NCI-H2107 (cell line): ENCODE measurements at regions not wholly inside any gene's neighbourhood (a gene's known extent, or its start where the extent isn't known, plus 50 kb on each side); places are given as distances from the start of the nearest gene placed in this dataset.
"Not testable (repeated sequence)": the region's sequence is repeated elsewhere in the genome, so short reads cannot be mapped to it uniquely, and the experiment has no call there.

ENCODE experiments used
- DNase-seq: peaks from one replicate; lab custom pipeline; 2025; lab: John Stamatoyannopoulos, UW

GRCh38 chr6:82584194-82584695 lies 220.6 kb downstream of the TPBG start:
- no peak for DNase-seq

- DNase-seq, result no peak
Observed at GRCh38 chr6:82584856-82585255, 221.2 kb downstream of the TPBG start.

GRCh38 chr6:82588020-82588419 lies 224.4 kb downstream of the TPBG start:
- no peak for DNase-seq

- no peak for DNase-seq
Observed at GRCh38 chr6:82588859-82589412, 225.3 kb downstream of the TPBG start.

- DNase-seq, result no peak
Observed at GRCh38 chr6:82589509-82590206, 226.0 kb downstream of the TPBG start.

- DNase-seq, result no peak
Observed at GRCh38 chr6:82597201-82597600, 233.6 kb downstream of the TPBG start.

- no peak for DNase-seq
Observed at GRCh38 chr6:82602776-82603175, 239.2 kb downstream of the TPBG start.

- DNase-seq, result no peak
Observed at GRCh38 chr6:82603871-82604270, 240.3 kb downstream of the TPBG start.

GRCh38 chr6:82607998-82608725 lies 244.5 kb downstream of the TPBG start:
- no peak for DNase-seq

GRCh38 chr6:82608781-82609180 lies 245.2 kb downstream of the TPBG start:
- DNase-seq, result no peak

- DNase-seq, result no peak
Observed at GRCh38 chr6:82611751-82612150, 248.1 kb downstream of the TPBG start.

GRCh38 chr6:82612475-82613039 lies 248.9 kb downstream of the TPBG start:
- no peak for DNase-seq

GRCh38 chr6:82614518-82614917 lies 250.9 kb downstream of the TPBG start:
- no peak for DNase-seq

- no peak for DNase-seq
Observed at GRCh38 chr6:82616386-82617028, 252.9 kb downstream of the TPBG start.

GRCh38 chr6:82617648-82618047 lies 254.0 kb downstream of the TPBG start:
- DNase-seq, result no peak

GRCh38 chr6:82619573-82619972 lies 256.0 kb downstream of the TPBG start:
- no peak for DNase-seq

GRCh38 chr6:82622461-82622860 lies 258.8 kb downstream of the TPBG start:
- DNase-seq, result no peak

GRCh38 chr6:82624251-82624650 lies 260.6 kb downstream of the TPBG start:
- no peak for DNase-seq

GRCh38 chr6:82626946-82627345 lies 263.3 kb downstream of the TPBG start:
- DNase-seq, result not testable (repeated sequence)

- DNase-seq, result no peak
Observed at GRCh38 chr6:82629921-82630320, 266.3 kb downstream of the TPBG start.

GRCh38 chr6:82641677-82642076 lies 278.1 kb downstream of the TPBG start:
- DNase-seq, result no peak

GRCh38 chr6:82645536-82646230 lies 282.1 kb downstream of the TPBG start:
- DNase-seq, result no peak
